ENCODE measurements at regions not wholly inside any gene's neighbourhood (a gene's known extent, or its start where the extent isn't known, plus 50 kb on each side); places are given as distances from the start of the nearest gene placed in this dataset.

DNA sequence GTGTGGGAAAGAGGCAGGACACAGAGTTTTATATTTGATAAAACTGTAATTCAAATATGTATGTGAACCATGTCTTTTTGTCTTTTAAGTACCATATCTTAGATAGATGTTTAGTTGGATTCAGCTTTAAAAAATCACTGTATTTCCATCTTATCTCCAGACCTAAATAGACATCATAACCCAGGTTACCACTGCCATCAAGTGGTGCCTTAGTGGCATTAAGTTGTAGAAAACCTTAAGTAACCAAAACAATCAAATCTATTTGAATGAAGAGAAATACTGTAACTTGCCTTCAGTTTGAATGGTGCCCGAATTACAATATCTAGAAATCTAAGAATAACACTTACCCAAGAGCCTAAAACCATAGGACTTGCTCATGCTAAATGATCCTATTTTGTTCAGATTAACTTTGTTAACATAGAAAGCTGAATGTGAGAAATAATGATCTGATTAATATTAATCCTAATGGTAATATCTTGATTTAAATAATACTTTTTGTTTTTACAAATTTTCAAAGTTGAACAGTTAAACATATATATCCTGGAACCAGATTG lies 92.5 kb upstream of the MAP2 start:
- no peaks in the 10 kb centered on the region for H3K4me1 ChIP-seq (replicated peaks; ENCODE audit: insufficient read depth)
- intact Hi-C loops (cut with micrococcal nuclease; ENCODE audit: unreplicated experiment), result loop anchor here (5.0 kb wide), 2 partner anchors 226 to 934 kb away; no protein-coding TSS in a partner anchor
- H3K27ac ChIP-seq, result no peak overlapping the region
- H3F3A ChIP-seq (ENCODE audit: insufficient read depth, low read depth), result no peaks in the 10 kb centered on the region
- H3K4me2 ChIP-seq, result no peak overlapping the region
- H3K79me2 ChIP-seq (ENCODE audit: low read depth), result no peaks in the 10 kb centered on the region
- no peak overlapping the region for H3K4me3 ChIP-seq
- no peaks in the 10 kb centered on the region for H3K27me3 ChIP-seq (ENCODE audit: insufficient read depth, low read depth)
- H4K20me1 ChIP-seq (ENCODE audit: insufficient read depth), result no peaks in the 10 kb centered on the region
- ChIA-PET POLR2A (ENCODE audit: unreplicated experiment) (no interaction called here), CTCF (interaction anchor here (0.6 to 0.7 kb wide), 3 partner anchors 176 to 1705 kb away, joined by 3 to 5 read pairs (median 3); no protein-coding TSS in a partner anchor)
- no peak for TF ChIP-seq EZH2 (IDR thresholded peaks at IDR 0.05; ENCODE audit: low read depth)
- TF ChIP-seq, protein P1, sequence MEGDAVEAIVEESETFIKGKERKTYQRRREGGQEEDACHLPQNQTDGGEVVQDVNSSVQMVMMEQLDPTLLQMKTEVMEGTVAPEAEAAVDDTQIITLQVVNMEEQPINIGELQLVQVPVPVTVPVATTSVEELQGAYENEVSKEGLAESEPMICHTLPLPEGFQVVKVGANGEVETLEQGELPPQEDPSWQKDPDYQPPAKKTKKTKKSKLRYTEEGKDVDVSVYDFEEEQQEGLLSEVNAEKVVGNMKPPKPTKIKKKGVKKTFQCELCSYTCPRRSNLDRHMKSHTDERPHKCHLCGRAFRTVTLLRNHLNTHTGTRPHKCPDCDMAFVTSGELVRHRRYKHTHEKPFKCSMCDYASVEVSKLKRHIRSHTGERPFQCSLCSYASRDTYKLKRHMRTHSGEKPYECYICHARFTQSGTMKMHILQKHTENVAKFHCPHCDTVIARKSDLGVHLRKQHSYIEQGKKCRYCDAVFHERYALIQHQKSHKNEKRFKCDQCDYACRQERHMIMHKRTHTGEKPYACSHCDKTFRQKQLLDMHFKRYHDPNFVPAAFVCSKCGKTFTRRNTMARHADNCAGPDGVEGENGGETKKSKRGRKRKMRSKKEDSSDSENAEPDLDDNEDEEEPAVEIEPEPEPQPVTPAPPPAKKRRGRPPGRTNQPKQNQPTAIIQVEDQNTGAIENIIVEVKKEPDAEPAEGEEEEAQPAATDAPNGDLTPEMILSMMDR (conservative IDR thresholded peaks at IDR 0.05), result peak; percentile 59
- H2AFZ ChIP-seq, result no peak overlapping the region
- BruUV-seq (replicated peaks), result no TSS peak
- no peaks in the 10 kb centered on the region for H3K9me3 ChIP-seq (ENCODE audit: insufficient read depth, low read depth)
- DNase-seq, result no peak
- H3K36me3 ChIP-seq (ENCODE audit: low read depth), result no peaks in the 10 kb centered on the region
- no peaks in the 10 kb centered on the region for H3K9me2 ChIP-seq (ENCODE audit: insufficient read depth)

DNA sequence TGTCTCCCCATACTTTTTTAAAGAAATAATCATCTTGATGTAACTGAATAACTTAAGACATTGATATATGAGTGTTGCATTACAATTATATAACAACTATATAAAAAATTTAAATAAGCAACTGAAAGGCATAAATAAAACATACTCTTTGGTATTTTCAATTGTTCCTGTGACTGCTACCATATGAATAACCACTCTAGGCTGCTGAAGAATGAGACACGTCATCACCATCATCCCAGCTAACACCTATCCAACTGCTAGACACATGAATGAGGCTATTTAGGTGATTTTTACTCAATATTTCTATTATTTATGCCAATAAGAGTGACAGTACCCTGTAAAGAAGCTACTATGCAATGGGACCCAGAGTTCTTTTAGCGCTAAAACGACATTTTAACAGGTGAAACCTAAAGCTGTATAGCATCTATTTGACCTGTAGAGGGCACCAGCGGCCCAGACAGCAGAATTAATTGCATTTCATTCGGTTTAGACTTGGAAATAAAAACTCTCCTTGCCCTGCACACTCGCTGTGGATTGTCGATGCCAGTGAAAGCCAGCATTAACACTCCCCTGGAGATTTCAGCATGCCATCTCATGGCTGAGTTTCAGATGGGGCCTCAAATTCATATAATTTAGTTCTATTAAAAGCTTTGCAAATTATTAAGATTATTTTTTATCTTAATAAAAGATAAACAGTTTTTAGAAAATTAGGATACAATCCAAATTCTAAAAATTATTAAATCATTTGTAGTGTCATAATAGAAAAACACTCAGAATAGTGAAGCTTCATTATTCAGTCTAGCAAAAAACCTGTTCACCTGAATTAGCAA lies 89.4 kb upstream of the MAP2 start:
- ChIA-PET CTCF (interaction anchor here (0.9 to 1.9 kb wide), 3 partner anchors 89 to 865 kb away, joined by 3 to 11 read pairs (median 4); partner anchors contain the start of gene MAP2), POLR2A (ENCODE audit: unreplicated experiment) (no interaction called here)
- H3K4me3 ChIP-seq, result no peak overlapping the region
- no peaks in the 10 kb centered on the region for H3F3A ChIP-seq (ENCODE audit: insufficient read depth, low read depth)
- H3K36me3 ChIP-seq (ENCODE audit: low read depth), result no peaks in the 10 kb centered on the region
- H4K20me1 ChIP-seq (ENCODE audit: insufficient read depth), result no peaks in the 10 kb centered on the region
- no peaks in the 10 kb centered on the region for H3K27me3 ChIP-seq (ENCODE audit: insufficient read depth, low read depth)
- H3K9me3 ChIP-seq (ENCODE audit: insufficient read depth, low read depth), result no peaks in the 10 kb centered on the region
- no peak overlapping the region; the same call in 1 of the 2 replicates for H3K4me2 ChIP-seq
- no peaks in the 10 kb centered on the region for H3K9me2 ChIP-seq (ENCODE audit: insufficient read depth)
- no peaks in the 10 kb centered on the region for H3K4me1 ChIP-seq (replicated peaks; ENCODE audit: insufficient read depth)
- intact Hi-C loops (cut with micrococcal nuclease; ENCODE audit: unreplicated experiment), result loop anchor here (1.0 to 5.0 kb wide), 6 partner anchors 89 to 937 kb away; no protein-coding TSS in a partner anchor
- no peaks in the 10 kb centered on the region for H3K79me2 ChIP-seq (ENCODE audit: low read depth)
- BruUV-seq (replicated peaks), result no TSS peak
- H2AFZ ChIP-seq, result no peak overlapping the region
- H3K27ac ChIP-seq, result no peak overlapping the region
- peak; percentile 44 to 51 for DNase-seq
- TF ChIP-seq EZH2 (IDR thresholded peaks at IDR 0.05; ENCODE audit: low read depth), result no peak
- TF ChIP-seq, protein P1 (conservative IDR thresholded peaks at IDR 0.05), result peak; percentile 84

DNA sequence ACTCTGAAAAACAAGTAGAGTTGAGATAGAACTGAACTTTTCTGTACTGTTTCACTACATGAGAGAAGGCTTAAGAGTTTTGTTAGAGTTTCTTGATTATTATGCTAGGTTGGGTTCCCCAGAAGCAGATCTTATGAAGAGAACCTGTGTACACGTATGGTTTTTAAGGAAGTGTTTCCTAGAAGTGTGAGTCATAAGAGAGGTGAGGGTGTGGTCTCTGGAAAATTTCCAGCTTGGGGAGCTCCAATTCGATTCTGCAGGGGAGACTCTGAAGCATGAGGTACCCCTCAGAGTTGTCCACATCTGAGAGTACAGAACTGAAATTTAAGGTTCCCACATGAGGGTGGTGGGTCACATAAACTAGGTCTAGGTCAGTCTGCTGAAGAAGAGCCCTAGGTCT lies 83.3 kb upstream of the MAP2 start:
- ChIA-PET POLR2A (ENCODE audit: unreplicated experiment) (no interaction called here), CTCF (no interaction called here)
- BruUV-seq (replicated peaks), result no TSS peak
- intact Hi-C loops (cut with micrococcal nuclease; ENCODE audit: unreplicated experiment), result loop anchor here (10.0 kb wide), 1 partner anchor 54 kb away; no protein-coding TSS in a partner anchor
- Histone ChIP-seq H3K4me3 (no peak overlapping the region), H3K36me3 (ENCODE audit: low read depth) (no peaks in the 10 kb centered on the region), H3K9me3 (ENCODE audit: insufficient read depth, low read depth) (no peaks in the 10 kb centered on the region), H3K4me2 (no peak overlapping the region), H2AFZ (no peak overlapping the region), H3K4me1 (replicated peaks; ENCODE audit: insufficient read depth) (no peaks in the 10 kb centered on the region), H3F3A (ENCODE audit: insufficient read depth, low read depth) (no peaks in the 10 kb centered on the region), H3K9me2 (ENCODE audit: insufficient read depth) (no peaks in the 10 kb centered on the region), H3K27me3 (ENCODE audit: insufficient read depth, low read depth) (no peaks in the 10 kb centered on the region), H4K20me1 (ENCODE audit: insufficient read depth) (no peaks in the 10 kb centered on the region), H3K79me2 (ENCODE audit: low read depth) (no peaks in the 10 kb centered on the region), H3K27ac (no peak overlapping the region)
- DNase-seq, result peak; percentile 9 to 37
- TF ChIP-seq EZH2 (IDR thresholded peaks at IDR 0.05; ENCODE audit: low read depth), result no peak
- TF ChIP-seq, protein P1 (conservative IDR thresholded peaks at IDR 0.05), result no peak
